BE2C (cell line): ENCODE measurements at regions not wholly inside any gene's neighbourhood (a gene's known extent, or its start where the extent isn't known, plus 50 kb on each side); places are given as distances from the start of the nearest gene placed in this dataset.

Experiments used
- DNase-seq: peaks from one replicate; pipeline ENCODE4 v3.0.0-alpha.2; 2020
- H3K27me3 ChIP-seq: fragments of 250-450 bp; sonication (Bioruptor Pico); 2 replicates; pipeline ENCODE4 v1.5.1; 2020; ENCODE audit warnings: mild to moderate bottlenecking
- H3K36me3 ChIP-seq: fragments of 250-450 bp; sonication (Bioruptor Pico); 2 replicates; pipeline ENCODE4 v1.5.1; 2020; ENCODE audit warnings: mild to moderate bottlenecking
- H3K4me1 ChIP-seq: fragments of 250-450 bp; sonication (Bioruptor Pico); 2 replicates; pipeline ENCODE4 v1.5.1; 2020
- H3K4me3 ChIP-seq: 2 replicates; pipeline ENCODE4 v1.5.1; 2011; ENCODE audit warnings: low read depth, low read length
- H3K9me3 ChIP-seq: fragments of 250-450 bp; sonication (Bioruptor Pico); 2 replicates; pipeline ENCODE4 v1.5.1; 2020
- TF ChIP-seq, protein P1 (sequence below): IDR thresholded peaks from 2 replicates; pipeline ENCODE4 v1.5.1; 2012; ENCODE audit warnings: mild to moderate bottlenecking, low read depth, low read length

DNA sequence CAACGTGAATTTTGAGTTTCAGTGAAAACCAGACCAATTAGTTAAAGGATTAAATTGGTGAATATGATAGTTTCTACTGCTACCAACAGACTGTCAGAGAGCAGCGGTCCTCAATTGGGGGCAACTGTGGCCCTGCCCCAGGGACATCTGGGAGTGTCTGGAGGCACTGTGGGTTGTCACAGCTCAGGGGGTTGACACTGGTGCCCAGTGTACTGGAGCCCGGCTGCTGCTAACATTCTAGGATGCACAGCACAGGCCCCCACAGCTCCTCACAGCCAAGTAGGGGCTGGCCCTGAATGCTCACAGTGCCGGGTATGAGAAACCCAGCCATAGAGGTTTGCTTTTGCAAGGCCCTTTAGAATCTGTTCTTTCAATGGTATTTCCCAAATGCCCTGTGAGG is 84.1 kb upstream of the CXCL12 start:
- no peaks in the 10 kb centered on the region for H3K27me3 ChIP-seq
- no peak overlapping the region for H3K4me3 ChIP-seq
- H3K9me3 ChIP-seq = no peaks in the 10 kb centered on the region
- DNase-seq = no peak
- TF ChIP-seq, protein P1, sequence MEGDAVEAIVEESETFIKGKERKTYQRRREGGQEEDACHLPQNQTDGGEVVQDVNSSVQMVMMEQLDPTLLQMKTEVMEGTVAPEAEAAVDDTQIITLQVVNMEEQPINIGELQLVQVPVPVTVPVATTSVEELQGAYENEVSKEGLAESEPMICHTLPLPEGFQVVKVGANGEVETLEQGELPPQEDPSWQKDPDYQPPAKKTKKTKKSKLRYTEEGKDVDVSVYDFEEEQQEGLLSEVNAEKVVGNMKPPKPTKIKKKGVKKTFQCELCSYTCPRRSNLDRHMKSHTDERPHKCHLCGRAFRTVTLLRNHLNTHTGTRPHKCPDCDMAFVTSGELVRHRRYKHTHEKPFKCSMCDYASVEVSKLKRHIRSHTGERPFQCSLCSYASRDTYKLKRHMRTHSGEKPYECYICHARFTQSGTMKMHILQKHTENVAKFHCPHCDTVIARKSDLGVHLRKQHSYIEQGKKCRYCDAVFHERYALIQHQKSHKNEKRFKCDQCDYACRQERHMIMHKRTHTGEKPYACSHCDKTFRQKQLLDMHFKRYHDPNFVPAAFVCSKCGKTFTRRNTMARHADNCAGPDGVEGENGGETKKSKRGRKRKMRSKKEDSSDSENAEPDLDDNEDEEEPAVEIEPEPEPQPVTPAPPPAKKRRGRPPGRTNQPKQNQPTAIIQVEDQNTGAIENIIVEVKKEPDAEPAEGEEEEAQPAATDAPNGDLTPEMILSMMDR = no peak
- no peaks in the 10 kb centered on the region for H3K4me1 ChIP-seq
- H3K36me3 ChIP-seq = no peaks in the 10 kb centered on the region

DNA sequence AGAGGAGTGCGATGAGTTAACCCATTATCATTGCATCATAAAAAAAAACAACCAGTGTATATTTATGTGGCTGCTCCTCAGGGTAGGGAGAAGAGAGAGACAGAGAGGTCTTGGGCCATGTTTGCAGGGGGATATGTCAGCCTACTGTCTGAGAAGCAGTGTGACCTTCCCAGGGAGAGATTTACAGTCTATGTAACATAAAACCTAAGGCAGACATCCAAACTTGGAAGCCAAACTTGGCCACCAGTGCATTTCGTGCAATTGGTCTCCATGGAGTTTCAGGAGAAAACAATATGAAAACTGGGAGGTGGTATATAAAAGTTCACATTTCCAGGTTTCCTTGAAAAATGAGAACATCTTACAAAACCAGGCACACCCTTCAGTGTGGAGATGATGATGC is 85.9 kb upstream of the CXCL12 start:
- H3K4me3 ChIP-seq = no peak overlapping the region
- TF ChIP-seq, protein P1 = no peak
- no peaks in the 10 kb centered on the region for H3K9me3 ChIP-seq
- no peak for DNase-seq
- H3K36me3 ChIP-seq = no peaks in the 10 kb centered on the region
- no peaks in the 10 kb centered on the region for H3K4me1 ChIP-seq
- no peaks in the 10 kb centered on the region for H3K27me3 ChIP-seq

DNA sequence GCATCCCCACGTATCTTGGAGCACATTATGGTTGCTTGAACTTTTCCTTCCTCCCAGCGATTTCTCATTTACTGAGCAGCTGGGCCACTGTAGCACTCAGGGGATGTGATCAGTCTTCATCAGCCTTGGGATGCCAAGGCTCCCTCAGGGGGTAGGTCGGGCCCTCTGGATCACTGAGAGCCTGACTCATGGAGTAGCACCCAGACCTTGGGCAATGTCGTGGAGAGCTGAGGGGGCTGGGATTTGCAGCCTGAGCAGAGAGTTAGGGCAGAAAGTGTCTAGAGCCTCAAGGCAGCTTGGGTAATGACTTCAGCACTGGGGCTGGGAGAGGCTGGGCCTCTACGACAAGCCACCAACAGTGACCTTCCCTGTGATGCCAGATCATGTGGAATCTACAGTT is 86.5 kb upstream of the CXCL12 start:
- H3K27me3 ChIP-seq = no peaks in the 10 kb centered on the region
- no peaks in the 10 kb centered on the region for H3K9me3 ChIP-seq
- no peak for DNase-seq
- no peak overlapping the region for H3K4me3 ChIP-seq
- no peaks in the 10 kb centered on the region for H3K36me3 ChIP-seq
- no peaks in the 10 kb centered on the region for H3K4me1 ChIP-seq
- TF ChIP-seq, protein P1 = no peak

DNA sequence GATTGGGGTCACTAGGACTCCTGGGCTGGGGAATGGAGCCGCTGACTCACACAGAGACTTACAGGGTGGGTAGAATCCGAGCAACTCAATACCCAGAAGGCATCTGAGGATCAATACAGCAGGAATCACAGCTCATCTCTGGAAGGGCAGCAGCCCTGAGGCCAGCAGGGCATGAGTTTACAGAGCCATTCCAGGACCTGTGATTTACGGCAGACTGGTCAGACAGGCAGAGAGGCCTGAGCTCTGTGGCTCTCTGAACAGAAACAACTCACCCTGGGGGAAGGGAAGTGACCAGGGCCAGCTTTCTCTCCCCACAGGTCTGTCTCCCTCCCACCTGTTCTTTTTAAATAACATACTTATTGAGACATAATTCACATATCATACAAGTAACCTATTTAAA is 88.2 kb upstream of the CXCL12 start:
- TF ChIP-seq, protein P1 = no peak
- Histone ChIP-seq H3K4me3 (no peak overlapping the region), H3K9me3 (no peaks in the 10 kb centered on the region), H3K27me3 (no peaks in the 10 kb centered on the region), H3K36me3 (no peaks in the 10 kb centered on the region), H3K4me1 (no peaks in the 10 kb centered on the region)
- no peak for DNase-seq

DNA sequence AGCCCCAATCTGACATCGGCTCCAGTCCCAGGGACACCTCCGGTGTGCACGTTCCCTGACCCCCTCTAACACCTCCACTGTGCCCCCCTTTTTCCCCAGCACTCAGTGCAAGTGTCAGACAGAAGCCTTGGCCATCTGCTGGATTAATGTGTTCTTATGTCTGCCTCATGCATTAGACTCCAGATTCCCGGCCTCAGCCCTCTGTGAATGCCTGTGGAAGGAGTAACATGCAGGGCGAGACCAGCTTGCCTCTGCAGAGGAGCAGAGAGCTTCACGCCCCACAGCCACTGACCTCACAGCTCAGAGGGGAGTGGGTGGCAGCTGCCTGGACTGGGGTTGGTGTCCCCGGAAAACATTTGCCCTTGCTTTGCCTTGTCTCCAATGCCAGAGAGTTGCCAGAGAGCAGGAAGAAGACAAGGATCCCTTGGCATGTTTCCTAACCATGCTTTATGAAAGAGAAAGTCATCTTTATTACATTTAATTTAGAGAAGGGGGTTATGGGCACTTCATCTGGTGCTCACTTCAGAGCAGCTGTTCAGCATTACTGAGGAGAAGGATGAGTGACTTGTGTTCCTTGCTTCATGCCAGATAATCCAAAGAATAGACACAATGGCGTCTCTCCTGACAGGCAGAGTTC is 91.6 kb upstream of the CXCL12 start:
- no peaks in the 10 kb centered on the region for H3K9me3 ChIP-seq
- H3K4me3 ChIP-seq = no peak overlapping the region
- TF ChIP-seq, protein P1 = no peak

DNA sequence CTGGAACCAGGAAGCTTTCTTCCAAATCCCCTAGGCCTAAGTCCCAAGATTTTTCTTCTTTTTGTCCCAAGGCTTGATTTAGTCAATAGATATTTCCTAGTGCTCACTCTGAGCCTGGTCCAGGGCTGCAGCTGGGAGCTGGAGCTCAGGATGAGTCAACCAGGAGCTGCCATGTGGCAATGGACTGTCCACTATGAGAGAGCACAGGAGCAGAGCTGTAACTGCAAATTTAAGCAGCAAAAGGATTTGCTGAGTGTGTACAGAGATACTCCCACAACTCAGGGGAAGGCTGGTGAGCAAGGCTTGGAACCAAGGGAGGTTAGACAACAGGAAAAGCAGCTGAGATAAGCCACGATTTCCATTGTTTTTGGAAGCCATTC is 92.1 kb upstream of the CXCL12 start:
- Histone ChIP-seq H3K36me3 (no peaks in the 10 kb centered on the region), H3K27me3 (no peaks in the 10 kb centered on the region), H3K4me3 (no peak overlapping the region), H3K9me3 (no peaks in the 10 kb centered on the region), H3K4me1 (no peaks in the 10 kb centered on the region)
- no peak for DNase-seq
- TF ChIP-seq, protein P1 = no peak

More for the DNA sequence above, 91.6 kb upstream of the CXCL12 start:
- no peaks in the 10 kb centered on the region for H3K27me3 ChIP-seq
- DNase-seq = no peak
- no peaks in the 10 kb centered on the region for H3K4me1 ChIP-seq
- H3K36me3 ChIP-seq = no peaks in the 10 kb centered on the region
